DND-41 (cell line): ENCODE measurements at regions not wholly inside any gene's neighbourhood (a gene's known extent, or its start where the extent isn't known, plus 50 kb on each side); places are given as distances from the start of the nearest gene placed in this dataset.

Experiments
- ATAC-seq: fragments of 200-7000 bp; cut with Tn5 transposase; 3 replicates; pipeline ENCODE4 v1.9.1; 2021; ENCODE audit warnings: low read depth; ENCODE audit not compliant: insufficient read depth
- DNase-seq: peaks from one replicate; pipeline ENCODE4 v3.0.0-alpha.2; 2020
- H2AFZ ChIP-seq: 2 replicates; pipeline ENCODE4 v1.6.0; 2012; ENCODE audit warnings: low read depth, low read length
- H3K27ac ChIP-seq: 2 replicates; pipeline ENCODE4 v1.5.1; 2012; ENCODE audit warnings: low read length, inconsistent platforms
- H3K27me3 ChIP-seq: fragments of 200-600 bp; sonication (generic); 2 replicates; pipeline ENCODE4 v1.6.0; 2012; ENCODE audit warnings: low read length, mild to moderate bottlenecking, inconsistent platforms; ENCODE audit not compliant: insufficient read depth, poor library complexity
- H3K36me3 ChIP-seq: 2 replicates; pipeline ENCODE4 v1.5.1; 2012; ENCODE audit warnings: low read length, inconsistent platforms; ENCODE audit not compliant: insufficient read depth
- H3K4me1 ChIP-seq: 2 replicates; pipeline ENCODE4 v1.5.1; 2012; ENCODE audit warnings: mild to moderate bottlenecking, low read length; ENCODE audit not compliant: insufficient read depth
- H3K4me2 ChIP-seq: 2 replicates; pipeline ENCODE4 v1.6.0; 2012; ENCODE audit warnings: mild to moderate bottlenecking, moderate library complexity, low read length, inconsistent platforms; ENCODE audit not compliant: insufficient read depth
- H3K4me3 ChIP-seq, 2 experiments: fragments of 200-600 bp in 1 of 2; shearing (Covaris generic) in 1 of 2; 2 replicates each; pipeline ENCODE4 v1.5.1; 2012 to 2016; ENCODE audit warnings: inconsistent platforms in 2 of 2, low read length in 2 of 2, mild to moderate bottlenecking in 2 of 2, low read depth in 1 of 2, moderate library complexity in 1 of 2
- H3K79me2 ChIP-seq: 2 replicates; pipeline ENCODE4 v1.6.0; 2012; ENCODE audit warnings: low read length, inconsistent platforms; ENCODE audit not compliant: insufficient read depth
- H3K9ac ChIP-seq: 2 replicates; pipeline ENCODE4 v1.6.0; 2012; ENCODE audit warnings: low read depth, mild to moderate bottlenecking, inconsistent platforms, low read length, moderate library complexity
- H3K9me3 ChIP-seq: 2 replicates; pipeline ENCODE4 v1.5.1; 2012; ENCODE audit warnings: low read length, moderate library complexity, mild to moderate bottlenecking, inconsistent platforms; ENCODE audit not compliant: insufficient read depth, severe bottlenecking
- H4K20me1 ChIP-seq: 2 replicates; pipeline ENCODE4 v1.6.0; 2012; ENCODE audit warnings: low read length; ENCODE audit not compliant: insufficient read depth
- CTCF ChIP-seq: IDR thresholded peaks from 2 replicates; pipeline ENCODE4 v1.5.1; 2012; ENCODE audit warnings: borderline replicate concordance, low read length, moderate library complexity, mild to moderate bottlenecking; ENCODE audit not compliant: poor library complexity, severe bottlenecking; ENCODE audit errors: extremely low read depth
- EZH2 ChIP-seq: IDR thresholded peaks from 3 replicates; pipeline ENCODE4 v1.6.1; 2012; ENCODE audit warnings: borderline replicate concordance, low read depth, mild to moderate bottlenecking, moderate library complexity, low read length, inconsistent platforms; ENCODE audit not compliant: severe bottlenecking

GRCh38 chr3:99503350-99503749 is 135.0 kb upstream of the COL8A1 start:
- Histone ChIP-seq H2AFZ (no peak overlapping the region), H3K79me2 (no peaks in the 10 kb centered on the region), H3K9ac (no peak overlapping the region), H4K20me1 (no peaks in the 10 kb centered on the region), H3K4me1 (no peaks in the 10 kb centered on the region), H3K27ac (no peak overlapping the region), H3K9me3 (no peaks in the 10 kb centered on the region), H3K4me2 (no peak overlapping the region), H3K36me3 (no peaks in the 10 kb centered on the region), H3K27me3 (no peaks in the 10 kb centered on the region), H3K4me3 (no peak overlapping the region)
- no peak for DNase-seq
- TF ChIP-seq CTCF = no peak
- TF ChIP-seq EZH2 = no peak
- no peak for ATAC-seq

GRCh38 chr3:99502871-99503270 is 135.5 kb upstream of the COL8A1 start:
- Histone ChIP-seq H4K20me1 (no peaks in the 10 kb centered on the region), H3K4me3 (no peak overlapping the region), H3K36me3 (no peaks in the 10 kb centered on the region), H3K27me3 (no peaks in the 10 kb centered on the region), H3K9ac (no peak overlapping the region), H3K9me3 (no peaks in the 10 kb centered on the region), H3K79me2 (no peaks in the 10 kb centered on the region), H3K27ac (no peak overlapping the region), H3K4me1 (no peaks in the 10 kb centered on the region), H2AFZ (no peak overlapping the region), H3K4me2 (no peak overlapping the region)
- DNase-seq (no peak), ATAC-seq (no peak)
- TF ChIP-seq CTCF = no peak
- peak; percentile 14 for TF ChIP-seq EZH2

DNA sequence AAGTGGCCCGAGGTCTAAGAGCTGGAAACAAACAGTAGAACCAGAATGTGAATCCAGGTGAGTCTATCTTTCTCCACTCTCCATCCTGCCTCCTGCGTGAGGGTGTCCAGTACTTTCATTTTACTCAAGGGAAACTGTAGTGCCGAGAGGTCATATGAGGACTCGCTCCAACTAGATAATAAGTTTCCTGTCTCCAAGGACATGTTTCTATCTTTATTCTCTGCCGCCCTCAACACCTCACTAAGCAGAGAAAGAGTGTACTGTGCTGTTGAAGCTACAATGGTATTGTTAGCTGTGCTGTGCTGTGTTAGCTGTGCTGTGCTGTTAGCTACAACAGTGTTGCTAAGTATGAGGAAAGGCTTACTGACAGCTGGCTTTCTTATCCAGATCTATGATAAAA is 137.9 kb upstream of the COL8A1 start:
- no peak overlapping the region for H3K4me2 ChIP-seq
- no peak overlapping the region for H3K9ac ChIP-seq

More for the DNA sequence above, 137.9 kb upstream of the COL8A1 start:
- Histone ChIP-seq H3K9me3 (no peaks in the 10 kb centered on the region), H2AFZ (no peak overlapping the region), H3K4me3 (no peak overlapping the region), H3K4me1 (no peaks in the 10 kb centered on the region), H3K27me3 (no peaks in the 10 kb centered on the region), H3K36me3 (no peaks in the 10 kb centered on the region), H3K27ac (no peak overlapping the region), H3K79me2 (no peaks in the 10 kb centered on the region), H4K20me1 (no peaks in the 10 kb centered on the region)
- ATAC-seq (no peak), DNase-seq (no peak)
- TF ChIP-seq CTCF = no peak
- TF ChIP-seq EZH2 = no peak
